HG03139 (cell line): ENCODE measurements at regions not wholly inside any gene's neighbourhood (a gene's known extent, or its start where the extent isn't known, plus 50 kb on each side); places are given as distances from the start of the nearest gene placed in this dataset.
"Not testable (repeated sequence)": the region's sequence is repeated elsewhere in the genome, so short reads cannot be mapped to it uniquely, and the experiment has no call there.

Source experiments
- ATAC-seq: cut with Tn5 transposase; IDR thresholded peaks from one replicate; pipeline ENCODE4 v1.9.1; 2021; ENCODE audit not compliant: unreplicated experiment

GRCh38 chr12:63415357-63415756 is 252.9 kb downstream of the DPY19L2 start:
- ATAC-seq, result no peak

- no peak for ATAC-seq
Measured at GRCh38 chr12:63410197-63410596, 258.1 kb downstream of the DPY19L2 start.

- ATAC-seq, result no peak
Measured at GRCh38 chr12:63406781-63407180, 255.8 kb upstream of the AVPR1A start.

- ATAC-seq, result no peak
Measured at GRCh38 chr12:63404611-63405010, 253.6 kb upstream of the AVPR1A start.

GRCh38 chr12:63403256-63403655 is 252.3 kb upstream of the AVPR1A start:
- no peak for ATAC-seq

- ATAC-seq, result no peak
Measured at GRCh38 chr12:63400718-63401117, 249.7 kb upstream of the AVPR1A start.

- no peak for ATAC-seq
Measured at GRCh38 chr12:63400318-63400717, 249.3 kb upstream of the AVPR1A start.

GRCh38 chr12:63397807-63398206 is 246.8 kb upstream of the AVPR1A start:
- ATAC-seq, result no peak

- ATAC-seq, result no peak
Measured at GRCh38 chr12:63396135-63396534, 245.1 kb upstream of the AVPR1A start.

- ATAC-seq, result no peak
Measured at GRCh38 chr12:63394983-63395382, 244.0 kb upstream of the AVPR1A start.

- ATAC-seq, result no peak
Measured at GRCh38 chr12:63394349-63394748, 243.3 kb upstream of the AVPR1A start.

- ATAC-seq, result no peak
Measured at GRCh38 chr12:63389211-63389610, 238.2 kb upstream of the AVPR1A start.

GRCh38 chr12:63387771-63388170 is 236.8 kb upstream of the AVPR1A start:
- no peak for ATAC-seq

- no peak for ATAC-seq
Measured at GRCh38 chr12:63382930-63383329, 231.9 kb upstream of the AVPR1A start.

GRCh38 chr12:63362791-63363190 is 211.8 kb upstream of the AVPR1A start:
- no peak for ATAC-seq

- ATAC-seq, result no peak
Measured at GRCh38 chr12:63362166-63362565, 211.2 kb upstream of the AVPR1A start.

- ATAC-seq, result no peak
Measured at GRCh38 chr12:63354969-63355368, 204.0 kb upstream of the AVPR1A start.

- no peak for ATAC-seq
Measured at GRCh38 chr12:63353559-63353958, 202.6 kb upstream of the AVPR1A start.

GRCh38 chr12:63351370-63351769 is 200.4 kb upstream of the AVPR1A start:
- ATAC-seq, result no peak

- ATAC-seq, result no peak
Measured at GRCh38 chr12:63348556-63348955, 197.6 kb upstream of the AVPR1A start.

GRCh38 chr12:63337158-63337557 is 186.2 kb upstream of the AVPR1A start:
- not testable (repeated sequence) for ATAC-seq

- ATAC-seq, result no peak
Measured at GRCh38 chr12:63326260-63326659, 175.3 kb upstream of the AVPR1A start.

- ATAC-seq, result no peak
Measured at GRCh38 chr12:63325757-63326156, 174.8 kb upstream of the AVPR1A start.

GRCh38 chr12:63323942-63324341 is 172.9 kb upstream of the AVPR1A start:
- ATAC-seq, result no peak
